ENCODE measurements at regions not wholly inside any gene's neighbourhood (a gene's known extent, or its start where the extent isn't known, plus 50 kb on each side); places are given as distances from the start of the nearest gene placed in this dataset.

GRCh38 chr13:40313269-40314200 is 352.9 kb downstream of the FOXO1 start:
- Histone ChIP-seq H4K20me1 (ENCODE audit: insufficient read depth, low read length) (no peaks in the 10 kb centered on the region), H3K9ac (ENCODE audit: low read length) (no peak overlapping the region), H3K27me3 (ENCODE audit: insufficient read depth, low read length) (no peaks in the 10 kb centered on the region), H3K9me2 (ENCODE audit: low read depth, low read length) (no peaks in the 10 kb centered on the region), H3K27ac (ENCODE audit: low read depth, low read length, poor library complexity, severe bottlenecking) (no peak overlapping the region), H3K9me3 (ENCODE audit: low read length) (no peaks in the 10 kb centered on the region), H3K4me1 (ENCODE audit: insufficient read depth, low read length, severe bottlenecking) (peaks cover 19% of the 10 kb centered on the region), H3K4me3 (ENCODE audit: low read depth, low read length, poor library complexity, severe bottlenecking) (no peak overlapping the region), H2AFZ (ENCODE audit: low read length) (no peak overlapping the region), H3F3A (ENCODE audit: insufficient read depth, low read length) (no peaks in the 10 kb centered on the region), H3K79me2 (ENCODE audit: insufficient read depth, low read length) (no peaks in the 10 kb centered on the region), H3K36me3 (ENCODE audit: insufficient read depth, low read length) (no peaks in the 10 kb centered on the region), H3K4me2 (ENCODE audit: low read length) (no peak overlapping the region)
- TF ChIP-seq EZH2 (IDR thresholded peaks at IDR 0.05; ENCODE audit: borderline replicate concordance, low read length) (no peak), CTCF (IDR thresholded peaks at IDR 0.05; ENCODE audit: low read length) (no peak)

- Histone ChIP-seq H3K27me3 (ENCODE audit: insufficient read depth, low read length) (no peaks in the 10 kb centered on the region), H3K9me3 (ENCODE audit: low read length) (no peaks in the 10 kb centered on the region), H3K9ac (ENCODE audit: low read length) (no peak overlapping the region), H4K20me1 (ENCODE audit: insufficient read depth, low read length) (no peaks in the 10 kb centered on the region), H3K4me3 (ENCODE audit: low read depth, low read length, poor library complexity, severe bottlenecking) (no peak overlapping the region), H3K27ac (ENCODE audit: low read depth, low read length, poor library complexity, severe bottlenecking) (no peak overlapping the region), H3K4me1 (ENCODE audit: insufficient read depth, low read length, severe bottlenecking) (peaks cover 20% of the 10 kb centered on the region), H3K79me2 (ENCODE audit: insufficient read depth, low read length) (no peaks in the 10 kb centered on the region), H2AFZ (ENCODE audit: low read length) (no peak overlapping the region), H3K9me2 (ENCODE audit: low read depth, low read length) (no peaks in the 10 kb centered on the region), H3K4me2 (ENCODE audit: low read length) (no peak overlapping the region), H3K36me3 (ENCODE audit: insufficient read depth, low read length) (no peaks in the 10 kb centered on the region), H3F3A (ENCODE audit: insufficient read depth, low read length) (no peaks in the 10 kb centered on the region)
- TF ChIP-seq EZH2 (IDR thresholded peaks at IDR 0.05; ENCODE audit: borderline replicate concordance, low read length), result no peak
- no peak for TF ChIP-seq CTCF (IDR thresholded peaks at IDR 0.05; ENCODE audit: low read length)
Measured at GRCh38 chr13:40315416-40316064, 350.9 kb downstream of the FOXO1 start.

GRCh38 chr13:40316301-40316700 is 350.1 kb downstream of the FOXO1 start:
- H4K20me1 ChIP-seq (ENCODE audit: insufficient read depth, low read length), result no peaks in the 10 kb centered on the region
- no peak for TF ChIP-seq CTCF (IDR thresholded peaks at IDR 0.05; ENCODE audit: low read length)
- TF ChIP-seq EZH2 (IDR thresholded peaks at IDR 0.05; ENCODE audit: borderline replicate concordance, low read length), result no peak
- H3K4me1 ChIP-seq (ENCODE audit: insufficient read depth, low read length, severe bottlenecking), result peaks cover 20% of the 10 kb centered on the region
- no peaks in the 10 kb centered on the region for H3K79me2 ChIP-seq (ENCODE audit: insufficient read depth, low read length)
- H3K9me2 ChIP-seq (ENCODE audit: low read depth, low read length), result no peaks in the 10 kb centered on the region
- H3K4me3 ChIP-seq (ENCODE audit: low read depth, low read length, poor library complexity, severe bottlenecking), result no peak overlapping the region
- no peaks in the 10 kb centered on the region for H3K36me3 ChIP-seq (ENCODE audit: insufficient read depth, low read length)
- no peaks in the 10 kb centered on the region for H3K27me3 ChIP-seq (ENCODE audit: insufficient read depth, low read length)
- H3K4me2 ChIP-seq (ENCODE audit: low read length), result no peak overlapping the region
- no peaks in the 10 kb centered on the region for H3K9me3 ChIP-seq (ENCODE audit: low read length)
- H3F3A ChIP-seq (ENCODE audit: insufficient read depth, low read length), result no peaks in the 10 kb centered on the region
- H3K27ac ChIP-seq (ENCODE audit: low read depth, low read length, poor library complexity, severe bottlenecking), result no peak overlapping the region
- no peak overlapping the region for H3K9ac ChIP-seq (ENCODE audit: low read length)
- no peak overlapping the region for H2AFZ ChIP-seq (ENCODE audit: low read length)
